ENCODE measurements at regions not wholly inside any gene's neighbourhood (a gene's known extent, or its start where the extent isn't known, plus 50 kb on each side); places are given as distances from the start of the nearest gene placed in this dataset.

- Histone ChIP-seq H3K79me1 (ENCODE audit: low read depth, low read length) (no peaks in the 10 kb centered on the region), H3K23ac (ENCODE audit: insufficient read length) (no peak overlapping the region), H2BK20ac (ENCODE audit: low read length) (no peak overlapping the region), H3K23me2 (ENCODE audit: low read depth, low read length) (no peaks in the 10 kb centered on the region), H2AFZ (ENCODE audit: low read length) (no peak overlapping the region), H3K4me1 (replicated peaks in 1 of 4; ENCODE audit: control insufficient read depth in 3 of 4, insufficient read depth in 4 of 4, low read length in 3 of 4) (no peaks in the 10 kb centered on the region), H3K79me2 (ENCODE audit: control insufficient read depth in 1 of 2, insufficient read depth in 2 of 2, low read length in 2 of 2) (no peaks in the 10 kb centered on the region), H3K4ac (replicated peaks; ENCODE audit: insufficient read length, low read depth, low read length) (no peak overlapping the region), H2BK15ac (ENCODE audit: low read length) (no peak overlapping the region), H2BK120ac (replicated peaks; ENCODE audit: low read depth, low read length) (no peak overlapping the region), H3K36me3 (ENCODE audit: control insufficient read depth in 2 of 4, insufficient read depth in 4 of 4, low read length in 3 of 4) (no peaks in the 10 kb centered on the region), H4K91ac (replicated peaks; ENCODE audit: insufficient read length, low read length) (no peak overlapping the region), H3K4me2 (ENCODE audit: insufficient read depth in 1 of 2, low read depth in 2 of 2, low read length in 2 of 2) (no peak overlapping the region), H4K8ac (ENCODE audit: extremely low read depth, insufficient read depth, low read length) (no peak overlapping the region), H3K27me3 (replicated peaks in 1 of 4; ENCODE audit: control insufficient read depth in 3 of 4, extremely low read depth in 1 of 4, insufficient read depth in 3 of 4, low read length in 3 of 4) (no peaks in the 10 kb centered on the region), H2BK12ac (ENCODE audit: low read depth, low read length) (no peak overlapping the region), H3K14ac (ENCODE audit: insufficient read length) (no peak overlapping the region), H4K5ac (ENCODE audit: insufficient read length, low read depth, low read length) (no peak overlapping the region), H3K27ac (ENCODE audit: low read depth, low read length) (no peak overlapping the region), H3K18ac (ENCODE audit: extremely low read depth, low read length) (no peak overlapping the region), H3K9ac (replicated peaks in 1 of 4; ENCODE audit: extremely low read depth in 1 of 4, low read depth in 3 of 4, low read length in 3 of 4) (no peak overlapping the region), H3K4me3 (ENCODE audit: extremely low read depth in 1 of 4, insufficient read depth in 2 of 4, low read depth in 3 of 4, low read length in 4 of 4) (no peak overlapping the region), H2BK5ac (ENCODE audit: low read depth, low read length) (no peak overlapping the region), H3K9me3 (ENCODE audit: insufficient read depth in 2 of 2, low read depth in 1 of 2, low read length in 1 of 2) (no peaks in the 10 kb centered on the region), H3K56ac (replicated peaks; ENCODE audit: insufficient read length, low read depth, low read length) (no peak overlapping the region), H4K20me1 (replicated peaks in 1 of 2; ENCODE audit: control insufficient read depth in 1 of 2, insufficient read depth in 2 of 2, low read length in 2 of 2) (peaks cover 0 to 2% of the 10 kb centered on the region in 2 experiments), H2AK5ac (ENCODE audit: low read depth, low read length) (no peak overlapping the region)
- TF ChIP-seq HDAC6 (IDR thresholded peaks at IDR 0.05; ENCODE audit: low read depth, low read length) = no peak
- TF ChIP-seq, protein P1, sequence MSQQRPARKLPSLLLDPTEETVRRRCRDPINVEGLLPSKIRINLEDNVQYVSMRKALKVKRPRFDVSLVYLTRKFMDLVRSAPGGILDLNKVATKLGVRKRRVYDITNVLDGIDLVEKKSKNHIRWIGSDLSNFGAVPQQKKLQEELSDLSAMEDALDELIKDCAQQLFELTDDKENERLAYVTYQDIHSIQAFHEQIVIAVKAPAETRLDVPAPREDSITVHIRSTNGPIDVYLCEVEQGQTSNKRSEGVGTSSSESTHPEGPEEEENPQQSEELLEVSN (IDR thresholded peaks at IDR 0.05) = no peak
- TF ChIP-seq ASH2L (IDR thresholded peaks at IDR 0.05; ENCODE audit: low read length) = no peak
- TF ChIP-seq JUND (IDR thresholded peaks at IDR 0.05; ENCODE audit: low read length) = no peak
- TF ChIP-seq NANOG (IDR thresholded peaks at IDR 0.05; ENCODE audit: insufficient read depth, low read depth, low read length, poor library complexity, severe bottlenecking) = no peak
- TF ChIP-seq BRCA1 (IDR thresholded peaks at IDR 0.05; ENCODE audit: low read depth, low read length) = no peak
- TF ChIP-seq SIX5 (IDR thresholded peaks at IDR 0.05; ENCODE audit: low read depth, low read length) = no peak
- no peak for TF ChIP-seq MAFK (IDR thresholded peaks at IDR 0.05; ENCODE audit: low read depth, low read length)
- DNase-seq (ENCODE audit: low read depth in 1 of 2, low spot score in 2 of 2) = no peak
- 95% methylated on average over 3 of the region's 3 CpGs; no CpG with 5 or more reads in 1 of the 2 experiments for WGBS, 2 experiments (ENCODE audit: extremely low coverage in 1 of 2, insufficient coverage in 1 of 2, insufficient read length in 1 of 2, insufficient replicate concordance in 2 of 2, low coverage in 1 of 2, low lambda C conversion rate in 2 of 2, missing lambda C conversion rate in 1 of 2)
- FAIRE-seq = no peak
- CTCF ChIA-PET (ENCODE audit: partially characterized antibody) = interaction anchor here (1.5 kb wide), 1 partner anchor 427 kb away, joined by 3 read pairs; no protein-coding TSS in a partner anchor
- POLR2A ChIA-PET (ENCODE audit: partially characterized antibody) = no interaction called here
These were observed 170.4 kb upstream of the LRRN1 start for GRCh38 chr3:3628676-3629328.

All from H1 (cell line).